ENCODE measurements at regions not wholly inside any gene's neighbourhood (a gene's known extent, or its start where the extent isn't known, plus 50 kb on each side); places are given as distances from the start of the nearest gene placed in this dataset.

- no peaks in the 10 kb centered on the region for H3K36me3 ChIP-seq (ENCODE audit: control insufficient read depth in 2 of 4, insufficient read depth in 4 of 4, low read length in 3 of 4)
- no peak overlapping the region for H3K4me2 ChIP-seq (ENCODE audit: insufficient read depth in 1 of 2, low read depth in 2 of 2, low read length in 2 of 2)
- no peak overlapping the region for H3K23ac ChIP-seq (ENCODE audit: insufficient read length)
- H3K18ac ChIP-seq (ENCODE audit: extremely low read depth, low read length), result no peak overlapping the region
- H3K27me3 ChIP-seq (replicated peaks in 1 of 4; ENCODE audit: control insufficient read depth in 3 of 4, extremely low read depth in 1 of 4, insufficient read depth in 3 of 4, low read length in 3 of 4), result no peaks in the 10 kb centered on the region
- H2AK5ac ChIP-seq (ENCODE audit: low read depth, low read length), result no peak overlapping the region
- no peaks in the 10 kb centered on the region for H3K4me1 ChIP-seq (replicated peaks in 1 of 4; ENCODE audit: control insufficient read depth in 3 of 4, insufficient read depth in 4 of 4, low read length in 3 of 4)
- no peaks in the 10 kb centered on the region for H3K9me3 ChIP-seq (ENCODE audit: insufficient read depth in 2 of 2, low read depth in 1 of 2, low read length in 1 of 2)
- H4K20me1 ChIP-seq (replicated peaks in 1 of 2; ENCODE audit: control insufficient read depth in 1 of 2, insufficient read depth in 2 of 2, low read length in 2 of 2), result no peaks in the 10 kb centered on the region
- no peak overlapping the region for H2BK5ac ChIP-seq (ENCODE audit: low read depth, low read length)
- no peaks in the 10 kb centered on the region for H3K79me1 ChIP-seq (ENCODE audit: low read depth, low read length)
- ChIA-PET POLR2A (ENCODE audit: partially characterized antibody) (no interaction called here), CTCF (ENCODE audit: partially characterized antibody) (no interaction called here)
- no peak overlapping the region for H2BK15ac ChIP-seq (ENCODE audit: low read length)
- no peak overlapping the region for H2BK20ac ChIP-seq (ENCODE audit: low read length)
- no peak overlapping the region for H2AFZ ChIP-seq (ENCODE audit: low read length)
- H2BK120ac ChIP-seq (replicated peaks; ENCODE audit: low read depth, low read length), result no peak overlapping the region
- DNase-seq (ENCODE audit: low read depth in 1 of 2, low spot score in 2 of 2) (no peak), FAIRE-seq (peak; percentile 76)
- no peak overlapping the region for H2BK12ac ChIP-seq (ENCODE audit: low read depth, low read length)
- no peak overlapping the region for H4K91ac ChIP-seq (replicated peaks; ENCODE audit: insufficient read length, low read length)
- H3K23me2 ChIP-seq (ENCODE audit: low read depth, low read length), result no peaks in the 10 kb centered on the region
- no peak overlapping the region for H3K4me3 ChIP-seq (ENCODE audit: extremely low read depth in 1 of 4, insufficient read depth in 2 of 4, low read depth in 3 of 4, low read length in 4 of 4)
- no peak overlapping the region for H3K14ac ChIP-seq (ENCODE audit: insufficient read length)
- no peaks in the 10 kb centered on the region for H3K79me2 ChIP-seq (ENCODE audit: control insufficient read depth in 1 of 2, insufficient read depth in 2 of 2, low read length in 2 of 2)
- no peak overlapping the region for H4K5ac ChIP-seq (ENCODE audit: insufficient read length, low read depth, low read length)
- no peak overlapping the region for H3K4ac ChIP-seq (replicated peaks; ENCODE audit: insufficient read length, low read depth, low read length)
- TF ChIP-seq SAP30 (IDR thresholded peaks at IDR 0.05; ENCODE audit: insufficient read depth, insufficient replicate concordance, low read length) (no peak), MAFK (IDR thresholded peaks at IDR 0.05; ENCODE audit: low read depth, low read length) (no peak), TBP (IDR thresholded peaks at IDR 0.05; ENCODE audit: low read depth, low read length) (no peak), BACH1 (IDR thresholded peaks at IDR 0.05; ENCODE audit: low read length) (no peak), RBBP5 (IDR thresholded peaks at IDR 0.05; ENCODE audit: borderline replicate concordance, low read depth, low read length) (no peak), EP300 (IDR thresholded peaks at IDR 0.05; ENCODE audit: borderline replicate concordance in 1 of 2, low read depth in 2 of 2, low read length in 2 of 2) (no peak), TEAD4 (IDR thresholded peaks at IDR 0.05; ENCODE audit: low read depth, low read length) (no peak), SRF (IDR thresholded peaks at IDR 0.05; ENCODE audit: low read depth, low read length) (no peak)
- H3K9ac ChIP-seq (replicated peaks in 1 of 4; ENCODE audit: extremely low read depth in 1 of 4, low read depth in 3 of 4, low read length in 3 of 4), result no peak overlapping the region
- WGBS, 2 experiments (ENCODE audit: extremely low coverage in 1 of 2, insufficient coverage in 1 of 2, insufficient read length in 1 of 2, insufficient replicate concordance in 2 of 2, low coverage in 1 of 2, low lambda C conversion rate in 2 of 2, missing lambda C conversion rate in 1 of 2), result 86% methylated on average over 1 of the region's 1 CpG; no CpG with 5 or more reads in 1 of the 2 experiments
- H3K56ac ChIP-seq (replicated peaks; ENCODE audit: insufficient read length, low read depth, low read length), result no peak overlapping the region
- H3K27ac ChIP-seq (ENCODE audit: low read depth, low read length), result no peak overlapping the region
- H4K8ac ChIP-seq (ENCODE audit: extremely low read depth, insufficient read depth, low read length), result no peak overlapping the region
Observed at GRCh38 chrX:97858592-97858991, 974.9 kb downstream of the RPA4 start.
